Sigmoid colon (tissue), 6 donors: ENCODE measurements at regions not wholly inside any gene's neighbourhood (a gene's known extent, or its start where the extent isn't known, plus 50 kb on each side); places are given as distances from the start of the nearest gene placed in this dataset.
"Not testable (repeated sequence)": the region's sequence is repeated elsewhere in the genome, so short reads cannot be mapped to it uniquely, and the experiment has no call there.

ENCODE experiments used
- DNase-seq: peaks from one replicate; pipeline ENCODE4 v3.0.0-alpha.2; 2019
- H3K27ac ChIP-seq, 4 donors: fragments of 200-600 bp; sonication (generic); one replicate each; pipeline ENCODE4 v1.5.1; 2016 to 2019; ENCODE audit warnings: mild to moderate bottlenecking in 1 of 4
- H3K27me3 ChIP-seq, 3 donors: fragments of 200-600 bp; sonication (generic); one replicate each; pipeline ENCODE4 v1.5.1; 2019; ENCODE audit warnings: mild to moderate bottlenecking in 1 of 3
- H3K36me3 ChIP-seq, 4 donors: fragments of 200-600 bp; sonication (generic); one replicate each; pipeline ENCODE4 v1.5.1; 2016 to 2019
- H3K4me1 ChIP-seq, 4 donors: fragments of 200-600 bp; sonication (generic); one replicate each; pipeline ENCODE4 v1.5.1; 2017 to 2019
- H3K4me3 ChIP-seq, 4 donors: fragments of 200-600 bp; sonication (generic); one replicate each; pipeline ENCODE4 v1.5.1; 2017 to 2019; ENCODE audit warnings: mild to moderate bottlenecking in 2 of 4, moderate library complexity in 1 of 4
- H3K9me3 ChIP-seq, 4 donors: fragments of 200-600 bp in 3 of 4; sonication (generic) in 3 of 4; one replicate each; pipeline versions ENCODE4 v1.5.1 to v1.6.1; 2013 to 2019
- CTCF ChIP-seq, 4 experiments: fragments of 450-650 bp in 3 of 4; fragments of 200-600 bp in 1 of 4; IDR thresholded peaks; one replicate each; pipeline ENCODE4 v1.5.1; 2016 to 2019; ENCODE audit warnings: antibody characterized with exemption in 4 of 4, mild to moderate bottlenecking in 3 of 4, moderate library complexity in 2 of 4
- EP300 ChIP-seq, 4 donors: sonication (generic); formaldehyde crosslinking; IDR thresholded peaks; one replicate each; pipeline ENCODE4 v1.6.1; 2017; ENCODE audit warnings: antibody characterized with exemption in 4 of 4
- POLR2A ChIP-seq, 2 donors: fragments of 450-650 bp; IDR thresholded peaks; one replicate each; pipeline ENCODE4 v1.6.1; 2016; ENCODE audit warnings: antibody characterized with exemption in 2 of 2, mild to moderate bottlenecking in 2 of 2, moderate library complexity in 2 of 2
- POLR2AphosphoS5 ChIP-seq, 4 donors: sonication (generic); formaldehyde crosslinking; IDR thresholded peaks; one replicate each; pipeline ENCODE4 v1.6.1; 2017; ENCODE audit warnings: antibody characterized with exemption in 4 of 4
- WGBS, 2 donors: extraction: QIAGEN DNeasy Blood & Tissue Kit; methylation state at CpG; one replicate each; pipeline ENCODE4 v1.1.7; 2013; 5-methylcytosine and 5-hydroxymethylcytosine counted together
- intact Hi-C: fragments of 100-400 bp; cut with DNase I; formaldehyde crosslinking; loops from one replicate; pipeline ENCODE4 v1.15.1; 2023
- donor health status: healthy with polysubstance abuse.
- donor health status: healthy.

GRCh38 chr11:22928207-22928917, 68.1 kb upstream of the CCDC179 start:
- TF ChIP-seq CTCF (IDR thresholded peaks at IDR 0.05) (no peak), POLR2AphosphoS5 (IDR thresholded peaks at IDR 0.05) (no peak), EP300 (IDR thresholded peaks at IDR 0.05) (no peak), POLR2A (IDR thresholded peaks at IDR 0.05) (no peak)
- no peaks in the 10 kb centered on the region for H3K4me1 ChIP-seq
- H3K27ac ChIP-seq = no peak overlapping the region
- H3K27me3 ChIP-seq = no peaks in the 10 kb centered on the region
- WGBS, 2 donors = 35 to 69% methylated on average over 5 of the region's 5 CpGs
- no peak overlapping the region for H3K4me3 ChIP-seq
- H3K9me3 ChIP-seq = no peaks in the 10 kb centered on the region
- intact Hi-C loops = no loop called here
- no peaks in the 10 kb centered on the region for H3K36me3 ChIP-seq
- no peak for DNase-seq

GRCh38 chr11:22930816-22931594, 70.7 kb upstream of the CCDC179 start:
- no peak for TF ChIP-seq CTCF (IDR thresholded peaks at IDR 0.05)
- TF ChIP-seq EP300 (IDR thresholded peaks at IDR 0.05) = no peak
- TF ChIP-seq POLR2A (IDR thresholded peaks at IDR 0.05) = no peak
- TF ChIP-seq POLR2AphosphoS5 (IDR thresholded peaks at IDR 0.05) = no peak
- intact Hi-C loops = no loop called here
- H3K27ac ChIP-seq = no peak overlapping the region
- H3K4me3 ChIP-seq = no peak overlapping the region
- DNase-seq = no peak
- H3K36me3 ChIP-seq = no peaks in the 10 kb centered on the region
- WGBS, 2 donors = 90 to 92% methylated on average over 5 of the region's 5 CpGs
- H3K4me1 ChIP-seq = no peaks in the 10 kb centered on the region
- H3K9me3 ChIP-seq = no peaks in the 10 kb centered on the region
- H3K27me3 ChIP-seq = no peaks in the 10 kb centered on the region

- intact Hi-C loops = no loop called here
- H3K4me1 ChIP-seq = no peaks in the 10 kb centered on the region
- no peaks in the 10 kb centered on the region for H3K36me3 ChIP-seq
- no peak overlapping the region for H3K4me3 ChIP-seq
- no peak overlapping the region for H3K27ac ChIP-seq
- no peaks in the 10 kb centered on the region for H3K27me3 ChIP-seq
- TF ChIP-seq CTCF (IDR thresholded peaks at IDR 0.05) = no peak
- no peak for TF ChIP-seq EP300 (IDR thresholded peaks at IDR 0.05)
- TF ChIP-seq POLR2A (IDR thresholded peaks at IDR 0.05) = no peak
- TF ChIP-seq POLR2AphosphoS5 (IDR thresholded peaks at IDR 0.05) = no peak
- no peak for DNase-seq
- 90 to 96% methylated on average over 1 of the region's 1 CpG for whole genome bisulfite sequencing, 2 donors
- H3K9me3 ChIP-seq = no peaks in the 10 kb centered on the region
These were observed 78.4 kb upstream of the CCDC179 start for GRCh38 chr11:22938691-22939090.

GRCh38 chr11:22941544-22941943, 81.3 kb upstream of the CCDC179 start:
- H3K4me1 ChIP-seq, H3K27ac ChIP-seq, H3K27me3 ChIP-seq, H3K4me3 ChIP-seq, H3K36me3 ChIP-seq, H3K9me3 ChIP-seq, DNase-seq, intact Hi-C loops: not testable (repeated sequence)
- WGBS, 2 donors = 93 to 96% methylated on average over 3 of the region's 3 CpGs

- Histone ChIP-seq H3K27ac (no peak overlapping the region), H3K9me3 (no peaks in the 10 kb centered on the region), H3K27me3 (no peaks in the 10 kb centered on the region), H3K4me1 (no peaks in the 10 kb centered on the region), H3K4me3 (no peak overlapping the region), H3K36me3 (no peaks in the 10 kb centered on the region)
- TF ChIP-seq EP300 (IDR thresholded peaks at IDR 0.05) = no peak
- TF ChIP-seq POLR2AphosphoS5 (IDR thresholded peaks at IDR 0.05) = no peak
- TF ChIP-seq CTCF (IDR thresholded peaks at IDR 0.05) = no peak
- TF ChIP-seq POLR2A (IDR thresholded peaks at IDR 0.05) = no peak
- no peak for DNase-seq
- 33 to 57% methylated on average over 1 of the region's 1 CpG for WGBS, 2 donors
- intact Hi-C loops = no loop called here
These were observed 97.5 kb upstream of the CCDC179 start for GRCh38 chr11:22957786-22958185.
